HCT116 (cell line): ENCODE measurements at regions not wholly inside any gene's neighbourhood (a gene's known extent, or its start where the extent isn't known, plus 50 kb on each side); places are given as distances from the start of the nearest gene placed in this dataset.

ENCODE experiments used
- ATAC-seq: fragments of 200-7000 bp; cut with Tn5 transposase; 2 replicates; pipeline ENCODE4 v1.9.1; 2020; ENCODE audit warnings: mild to moderate bottlenecking, moderate library complexity
- BruUV-seq: library from RNA; stranded (reverse); fragments of 400-500 nt; replicated peaks from 2 replicates; lab custom pipeline; 2021; lab: Mats Ljungman, UMichigan
- CTCF ChIA-PET: fragments of 300-600 bp; sonication (Branson Sonifier 250); formaldehyde crosslinking; loops from one replicate; lab custom pipeline; 2021; ENCODE audit warnings: antibody characterized with exemption; lab: Charles Lee
- POLR2A ChIA-PET: fragments of 300-600, 350-600 bp; sonication (Branson Sonifier 250); formaldehyde crosslinking; loops from one replicate; lab custom pipeline; 2021; ENCODE audit warnings: antibody characterized with exemption; lab: Charles Lee
- RAD21 ChIA-PET, 2 experiments: fragments of 300-600 bp; sonication (Branson Sonifier 250); formaldehyde crosslinking; loops; one replicate each; lab custom pipeline; 2023; ENCODE audit warnings: low total read pairs in 2 of 2; ENCODE audit not compliant: uncharacterized antibody in 2 of 2, unreplicated experiment in 2 of 2, low non-redundant PET in 1 of 2; lab: Charles Lee
- DNase-seq: peaks from one replicate; pipeline ENCODE4 v3.0.0-alpha.2; 2010; ENCODE audit warnings: low read depth, low spot score
- H2AFZ ChIP-seq: fragments of 200-600 bp; shearing (Covaris generic), sonication (generic); 2 replicates; pipeline ENCODE4 v1.6.1; 2017; ENCODE audit warnings: low read depth, mixed run types, mixed read lengths, antibody characterized with exemption, low read length; ENCODE audit not compliant: poor library complexity, severe bottlenecking
- H3K27ac ChIP-seq: 2 replicates; pipeline ENCODE4 v1.5.1; 2012; ENCODE audit warnings: low read depth, low read length
- H3K27me3 ChIP-seq: fragments of 200-600 bp; sonication (generic); 2 replicates; pipeline ENCODE4 v1.6.1; 2016; ENCODE audit warnings: mixed run types, low read length, mixed read lengths; ENCODE audit not compliant: insufficient read depth
- H3K36me3 ChIP-seq, 2 experiments: fragments of 200-500 bp in 1 of 2; fragments of 200-600 bp in 1 of 2; sonication (Bioruptor generic) in 1 of 2; sonication (generic) in 1 of 2; 2 replicates each; pipeline versions ENCODE4 v1.5.1 to v1.6.1; 2014 to 2016; ENCODE audit warnings: low read length in 2 of 2, inconsistent platforms in 1 of 2, mixed read lengths in 1 of 2, mixed run types in 1 of 2; ENCODE audit not compliant: insufficient read depth in 2 of 2, control insufficient read depth in 1 of 2
- H3K4me1 ChIP-seq, 2 experiments: fragments of 200-600 bp in 1 of 2; sonication (generic) in 1 of 2; 2 replicates each; pipeline versions ENCODE4 v1.5.1 to v1.6.1; 2012 to 2017; ENCODE audit warnings: low read length in 2 of 2, inconsistent platforms in 1 of 2, mild to moderate bottlenecking in 1 of 2, mixed read lengths in 1 of 2, mixed run types in 1 of 2, moderate library complexity in 1 of 2; ENCODE audit not compliant: insufficient read depth in 2 of 2, control insufficient read depth in 1 of 2
- H3K4me2 ChIP-seq: fragments of 200-600 bp; sonication (generic); 2 replicates; pipeline ENCODE4 v1.6.1; 2017; ENCODE audit warnings: mixed run types, low read length, mixed read lengths
- H3K4me3 ChIP-seq, 2 experiments: fragments of 200-600 bp in 1 of 2; sonication (generic) in 1 of 2; replicated peaks in 1 of 2; 2 replicates each; pipeline ENCODE4 v1.5.1; 2011 to 2016; ENCODE audit warnings: low read length in 2 of 2, control low read depth in 1 of 2, low read depth in 1 of 2, mild to moderate bottlenecking in 1 of 2, mixed read lengths in 1 of 2, mixed run types in 1 of 2
- H3K79me2 ChIP-seq: fragments of 200-600 bp; sonication (generic); 2 replicates; pipeline ENCODE4 v1.6.1; 2017; ENCODE audit warnings: mild to moderate bottlenecking, mixed run types, low read length, moderate library complexity, mixed read lengths; ENCODE audit not compliant: insufficient read depth
- H3K9ac ChIP-seq: fragments of 200-600 bp; sonication (generic); 2 replicates; pipeline ENCODE4 v1.6.1; 2016; ENCODE audit warnings: low read length, mixed read lengths
- H3K9me2 ChIP-seq: fragments of 200-600 bp; sonication (generic), shearing (Covaris generic); 2 replicates; pipeline ENCODE4 v1.6.1; 2017; ENCODE audit warnings: mixed run types, mild to moderate bottlenecking, moderate library complexity; ENCODE audit not compliant: insufficient read depth
- H3K9me3 ChIP-seq, 2 experiments: fragments of 200-500 bp in 1 of 2; fragments of 200-600 bp in 1 of 2; sonication (Bioruptor generic) in 1 of 2; sonication (generic) in 1 of 2; 2 replicates each; pipeline ENCODE4 v1.6.1; 2014 to 2017; ENCODE audit warnings: low read length in 2 of 2, mixed read lengths in 2 of 2, inconsistent platforms in 1 of 2, low read depth in 1 of 2, mild to moderate bottlenecking in 1 of 2, mixed run types in 1 of 2, moderate library complexity in 1 of 2; ENCODE audit not compliant: control insufficient read depth in 1 of 2, insufficient read depth in 1 of 2
- H4K20me1 ChIP-seq: fragments of 200-600 bp; sonication (generic), shearing (Covaris generic); 2 replicates; pipeline ENCODE4 v1.6.1; 2017; ENCODE audit warnings: mixed run types, mild to moderate bottlenecking, moderate library complexity; ENCODE audit not compliant: insufficient read depth
- CBX3 ChIP-seq: IDR thresholded peaks from 2 replicates; pipeline ENCODE4 v1.6.1; 2012; ENCODE audit warnings: low read depth
- EGR1 ChIP-seq: IDR thresholded peaks from 2 replicates; pipeline ENCODE4 v1.6.1; 2012; ENCODE audit warnings: low read depth
- ELF1 ChIP-seq: IDR thresholded peaks from 2 replicates; pipeline ENCODE4 v1.6.1; 2012; ENCODE audit warnings: low read depth, borderline replicate concordance
- EZH2 ChIP-seq: fragments of 200-600 bp; sonication (generic); IDR thresholded peaks from 2 replicates; pipeline ENCODE4 v1.6.1; 2017; ENCODE audit warnings: antibody characterized with exemption, mixed run types
- EZH2phosphoT487 ChIP-seq: fragments of 200-600 bp; IDR thresholded peaks from 2 replicates; pipeline ENCODE4 v1.6.1; 2018; ENCODE audit warnings: antibody characterized with exemption, borderline replicate concordance
- FOSL1 ChIP-seq: IDR thresholded peaks from 2 replicates; pipeline ENCODE4 v1.6.1; 2012; ENCODE audit warnings: low read depth
- JUND ChIP-seq: IDR thresholded peaks from 2 replicates; pipeline ENCODE4 v1.6.1; 2012
- SIN3A ChIP-seq: IDR thresholded peaks from 2 replicates; pipeline ENCODE4 v1.6.1; 2012; ENCODE audit warnings: low read depth
- SP1 ChIP-seq: IDR thresholded peaks from 2 replicates; pipeline ENCODE4 v1.6.1; 2012; ENCODE audit warnings: low read depth
- SRF ChIP-seq: IDR thresholded peaks from 2 replicates; pipeline ENCODE4 v1.6.1; 2012; ENCODE audit warnings: low read depth
- TCF7L2 ChIP-seq: IDR thresholded peaks from 2 replicates; pipeline ENCODE4 v1.7.0; 2011; ENCODE audit warnings: borderline replicate concordance, inconsistent platforms; ENCODE audit not compliant: insufficient read depth, insufficient read length; ENCODE audit errors: extremely low read depth
- intact Hi-C: fragments of 100-400 bp; cut with micrococcal nuclease; formaldehyde crosslinking; loops from 2 replicates; pipeline ENCODE4 v1.10.0; 2022
- TF ChIP-seq, protein P1 (sequence below): IDR thresholded peaks from 2 replicates; pipeline ENCODE4 v1.6.1; 2012; ENCODE audit warnings: low read depth
- TF ChIP-seq, protein P2 (sequence below): IDR thresholded peaks from 2 replicates; pipeline ENCODE4 v1.6.1; 2011; ENCODE audit warnings: mild to moderate bottlenecking, low read length, moderate library complexity; ENCODE audit not compliant: insufficient replicate concordance; ENCODE audit errors: extremely low read depth
- TF ChIP-seq, protein P3 (sequence below): IDR thresholded peaks from 2 replicates; pipeline ENCODE4 v1.6.1; 2012

DNA sequence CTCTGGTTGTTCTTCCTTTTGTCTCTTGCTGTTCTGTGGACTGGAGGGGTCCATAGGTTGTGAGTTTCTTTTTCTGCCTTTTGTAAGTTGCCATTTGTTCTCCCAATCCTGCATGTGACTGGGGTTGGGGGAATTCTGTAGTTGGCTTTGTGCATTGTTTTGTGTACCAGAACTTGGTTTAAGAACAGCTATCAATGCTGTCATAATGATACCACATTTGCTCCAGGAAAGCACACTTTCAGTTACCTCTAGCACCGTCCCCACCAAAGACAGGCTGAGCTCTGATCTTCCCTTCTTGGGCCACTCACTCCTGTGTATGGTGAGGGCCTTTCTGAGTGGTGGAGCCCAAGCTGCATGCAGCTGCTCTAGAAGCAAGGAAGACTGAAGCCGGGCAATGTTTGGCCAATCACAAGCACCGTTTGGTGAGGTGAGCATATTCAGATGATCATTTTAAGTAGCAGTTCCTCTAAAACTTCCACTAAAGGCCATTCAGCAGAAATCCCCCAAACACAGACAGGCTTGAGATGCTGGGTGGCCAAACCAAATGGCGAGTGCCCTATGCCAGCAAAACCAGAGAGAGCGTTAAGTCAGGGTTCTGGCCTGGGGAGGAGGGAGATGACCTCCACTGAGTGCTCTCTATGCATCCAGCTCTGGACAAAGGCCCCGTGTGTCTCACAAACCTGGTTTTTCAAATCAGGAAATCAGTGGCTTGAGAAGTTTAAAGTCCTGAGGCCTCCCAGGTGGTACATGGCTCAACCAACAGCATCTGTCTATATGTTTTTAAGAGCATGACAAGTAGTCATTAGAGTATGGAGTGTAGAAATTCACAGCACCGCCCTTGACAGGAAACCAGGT lies 120.7 kb upstream of the SPATA13 start:
- CTCF ChIA-PET: no interaction called here
- POLR2A ChIA-PET: no interaction called here
- no peaks in the 10 kb centered on the region for H3K79me2 ChIP-seq

DNA sequence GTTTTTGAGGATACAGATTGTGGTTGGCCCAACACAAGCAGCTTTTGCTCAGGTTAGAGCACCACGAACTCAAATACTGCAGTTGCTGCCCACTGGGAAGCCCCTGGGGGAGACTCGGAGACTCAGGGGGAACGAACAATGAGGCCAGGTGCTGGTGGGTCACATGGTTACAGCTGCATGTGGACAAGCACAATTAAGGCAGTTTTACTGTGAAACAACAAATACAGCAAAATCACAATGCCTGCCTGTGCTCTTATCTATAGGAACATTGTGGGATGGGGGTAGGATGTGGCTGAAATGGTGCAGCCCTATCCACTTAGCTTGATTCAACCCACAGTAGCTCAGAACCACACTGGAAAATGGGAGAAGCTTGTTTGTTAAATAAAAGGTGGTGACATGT lies 119.7 kb upstream of the SPATA13 start:
- no peaks in the 10 kb centered on the region for H3K36me3 ChIP-seq
- no peak overlapping the region for H3K4me3 ChIP-seq
- ChIA-PET POLR2A (no interaction called here), RAD21 (no interaction called here), CTCF (interaction anchor here (1.1 to 3.6 kb wide), 2 partner anchors 13 to 188 kb away, joined by 3 to 10 read pairs; no protein-coding TSS in a partner anchor)
- H3K9me3 ChIP-seq: no peaks in the 10 kb centered on the region
- H3K4me2 ChIP-seq: no peak overlapping the region
- H3K79me2 ChIP-seq: no peaks in the 10 kb centered on the region
- no peaks in the 10 kb centered on the region for H3K27me3 ChIP-seq
- H2AFZ ChIP-seq: no peak overlapping the region
- DNase-seq (no peak), ATAC-seq (no peak)
- BruUV-seq: no TSS peak
- no peaks in the 10 kb centered on the region for H3K9me2 ChIP-seq
- H3K4me1 ChIP-seq: no peaks in the 10 kb centered on the region
- no peak overlapping the region for H3K9ac ChIP-seq
- intact Hi-C loops: no loop called here
- no peaks in the 10 kb centered on the region for H4K20me1 ChIP-seq
- H3K27ac ChIP-seq: no peak overlapping the region
- no peak for TF ChIP-seq EZH2phosphoT487
- TF ChIP-seq CBX3: no peak
- TF ChIP-seq FOSL1: no peak
- no peak for TF ChIP-seq SIN3A
- TF ChIP-seq, protein P1, sequence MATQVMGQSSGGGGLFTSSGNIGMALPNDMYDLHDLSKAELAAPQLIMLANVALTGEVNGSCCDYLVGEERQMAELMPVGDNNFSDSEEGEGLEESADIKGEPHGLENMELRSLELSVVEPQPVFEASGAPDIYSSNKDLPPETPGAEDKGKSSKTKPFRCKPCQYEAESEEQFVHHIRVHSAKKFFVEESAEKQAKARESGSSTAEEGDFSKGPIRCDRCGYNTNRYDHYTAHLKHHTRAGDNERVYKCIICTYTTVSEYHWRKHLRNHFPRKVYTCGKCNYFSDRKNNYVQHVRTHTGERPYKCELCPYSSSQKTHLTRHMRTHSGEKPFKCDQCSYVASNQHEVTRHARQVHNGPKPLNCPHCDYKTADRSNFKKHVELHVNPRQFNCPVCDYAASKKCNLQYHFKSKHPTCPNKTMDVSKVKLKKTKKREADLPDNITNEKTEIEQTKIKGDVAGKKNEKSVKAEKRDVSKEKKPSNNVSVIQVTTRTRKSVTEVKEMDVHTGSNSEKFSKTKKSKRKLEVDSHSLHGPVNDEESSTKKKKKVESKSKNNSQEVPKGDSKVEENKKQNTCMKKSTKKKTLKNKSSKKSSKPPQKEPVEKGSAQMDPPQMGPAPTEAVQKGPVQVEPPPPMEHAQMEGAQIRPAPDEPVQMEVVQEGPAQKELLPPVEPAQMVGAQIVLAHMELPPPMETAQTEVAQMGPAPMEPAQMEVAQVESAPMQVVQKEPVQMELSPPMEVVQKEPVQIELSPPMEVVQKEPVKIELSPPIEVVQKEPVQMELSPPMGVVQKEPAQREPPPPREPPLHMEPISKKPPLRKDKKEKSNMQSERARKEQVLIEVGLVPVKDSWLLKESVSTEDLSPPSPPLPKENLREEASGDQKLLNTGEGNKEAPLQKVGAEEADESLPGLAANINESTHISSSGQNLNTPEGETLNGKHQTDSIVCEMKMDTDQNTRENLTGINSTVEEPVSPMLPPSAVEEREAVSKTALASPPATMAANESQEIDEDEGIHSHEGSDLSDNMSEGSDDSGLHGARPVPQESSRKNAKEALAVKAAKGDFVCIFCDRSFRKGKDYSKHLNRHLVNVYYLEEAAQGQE: no peak
- TF ChIP-seq, protein P2, sequence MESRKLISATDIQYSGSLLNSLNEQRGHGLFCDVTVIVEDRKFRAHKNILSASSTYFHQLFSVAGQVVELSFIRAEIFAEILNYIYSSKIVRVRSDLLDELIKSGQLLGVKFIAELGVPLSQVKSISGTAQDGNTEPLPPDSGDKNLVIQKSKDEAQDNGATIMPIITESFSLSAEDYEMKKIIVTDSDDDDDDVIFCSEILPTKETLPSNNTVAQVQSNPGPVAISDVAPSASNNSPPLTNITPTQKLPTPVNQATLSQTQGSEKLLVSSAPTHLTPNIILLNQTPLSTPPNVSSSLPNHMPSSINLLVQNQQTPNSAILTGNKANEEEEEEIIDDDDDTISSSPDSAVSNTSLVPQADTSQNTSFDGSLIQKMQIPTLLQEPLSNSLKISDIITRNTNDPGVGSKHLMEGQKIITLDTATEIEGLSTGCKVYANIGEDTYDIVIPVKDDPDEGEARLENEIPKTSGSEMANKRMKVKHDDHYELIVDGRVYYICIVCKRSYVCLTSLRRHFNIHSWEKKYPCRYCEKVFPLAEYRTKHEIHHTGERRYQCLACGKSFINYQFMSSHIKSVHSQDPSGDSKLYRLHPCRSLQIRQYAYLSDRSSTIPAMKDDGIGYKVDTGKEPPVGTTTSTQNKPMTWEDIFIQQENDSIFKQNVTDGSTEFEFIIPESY: no peak
- no peak for TF ChIP-seq TCF7L2
- no peak for TF ChIP-seq EGR1
- TF ChIP-seq ELF1: no peak
- no peak for TF ChIP-seq SRF
- no peak for TF ChIP-seq JUND

More for the DNA sequence above, 120.7 kb upstream of the SPATA13 start:
- no peaks in the 10 kb centered on the region for H3K36me3 ChIP-seq
- RAD21 ChIA-PET: interaction anchor here in 1 of 2 experiments (0.8 kb wide), 1 partner anchor 179 kb away, joined by 3 read pairs; no protein-coding TSS in a partner anchor
- H3K9me2 ChIP-seq: no peaks in the 10 kb centered on the region
- H3K27me3 ChIP-seq: no peaks in the 10 kb centered on the region
- no peak for ATAC-seq
- no peak overlapping the region for H3K4me3 ChIP-seq
- no peaks in the 10 kb centered on the region for H3K9me3 ChIP-seq
- intact Hi-C loops: no loop called here
- DNase-seq: no peak
- no peak overlapping the region for H3K4me2 ChIP-seq
- no peak overlapping the region for H3K9ac ChIP-seq
- H3K4me1 ChIP-seq: no peaks in the 10 kb centered on the region
- H4K20me1 ChIP-seq: no peaks in the 10 kb centered on the region
- no peak overlapping the region for H2AFZ ChIP-seq
- no peak for TF ChIP-seq SP1
- TF ChIP-seq TCF7L2: no peak
- TF ChIP-seq FOSL1: no peak
- TF ChIP-seq EZH2: no peak
- no peak for TF ChIP-seq CBX3
- TF ChIP-seq, protein P3, sequence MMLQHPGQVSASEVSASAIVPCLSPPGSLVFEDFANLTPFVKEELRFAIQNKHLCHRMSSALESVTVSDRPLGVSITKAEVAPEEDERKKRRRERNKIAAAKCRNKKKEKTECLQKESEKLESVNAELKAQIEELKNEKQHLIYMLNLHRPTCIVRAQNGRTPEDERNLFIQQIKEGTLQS: no peak
- H3K27ac ChIP-seq: no peak overlapping the region
- no TSS peak for BruUV-seq
